Breast epithelium (tissue), 3 donors: ENCODE measurements at regions not wholly inside any gene's neighbourhood (a gene's known extent, or its start where the extent isn't known, plus 50 kb on each side); places are given as distances from the start of the nearest gene placed in this dataset.

ENCODE experiments used
- POLR2A ChIP-seq: fragments of 450-650 bp; IDR thresholded peaks from one replicate; pipeline ENCODE4 v1.6.1; 2016; ENCODE audit warnings: antibody characterized with exemption, mild to moderate bottlenecking, moderate library complexity
- POLR2AphosphoS5 ChIP-seq, 3 donors: sonication (generic); formaldehyde crosslinking; IDR thresholded peaks; one replicate each; pipeline ENCODE4 v1.6.1; 2017; ENCODE audit warnings: antibody characterized with exemption in 3 of 3
- TF ChIP-seq, protein P1 (sequence below), 3 donors: fragments of 450-650 bp; IDR thresholded peaks; one replicate each; pipeline ENCODE4 v1.5.1; 2016 to 2017; ENCODE audit warnings: antibody characterized with exemption in 3 of 3, mild to moderate bottlenecking in 3 of 3, moderate library complexity in 3 of 3

DNA sequence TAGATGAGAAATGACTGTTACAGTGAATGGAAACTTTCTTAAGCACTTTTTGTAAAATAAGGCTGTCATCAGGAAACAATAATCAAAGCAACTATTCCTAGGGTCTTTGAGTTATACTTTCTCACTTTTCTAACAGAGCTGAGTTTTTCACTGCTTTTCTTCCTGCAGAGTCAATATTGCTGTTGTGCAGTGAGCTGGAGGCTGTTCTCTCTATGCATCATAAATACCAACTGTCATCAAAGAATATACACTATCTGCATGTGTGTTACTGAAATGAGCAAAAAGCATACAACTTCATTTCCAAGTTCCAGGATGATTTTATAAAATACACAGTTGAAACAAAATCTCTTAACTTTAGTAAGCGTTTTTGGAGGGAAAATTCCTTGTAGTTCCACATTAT is 110.4 kb upstream of the CPSF6 start:
- TF ChIP-seq, protein P1, sequence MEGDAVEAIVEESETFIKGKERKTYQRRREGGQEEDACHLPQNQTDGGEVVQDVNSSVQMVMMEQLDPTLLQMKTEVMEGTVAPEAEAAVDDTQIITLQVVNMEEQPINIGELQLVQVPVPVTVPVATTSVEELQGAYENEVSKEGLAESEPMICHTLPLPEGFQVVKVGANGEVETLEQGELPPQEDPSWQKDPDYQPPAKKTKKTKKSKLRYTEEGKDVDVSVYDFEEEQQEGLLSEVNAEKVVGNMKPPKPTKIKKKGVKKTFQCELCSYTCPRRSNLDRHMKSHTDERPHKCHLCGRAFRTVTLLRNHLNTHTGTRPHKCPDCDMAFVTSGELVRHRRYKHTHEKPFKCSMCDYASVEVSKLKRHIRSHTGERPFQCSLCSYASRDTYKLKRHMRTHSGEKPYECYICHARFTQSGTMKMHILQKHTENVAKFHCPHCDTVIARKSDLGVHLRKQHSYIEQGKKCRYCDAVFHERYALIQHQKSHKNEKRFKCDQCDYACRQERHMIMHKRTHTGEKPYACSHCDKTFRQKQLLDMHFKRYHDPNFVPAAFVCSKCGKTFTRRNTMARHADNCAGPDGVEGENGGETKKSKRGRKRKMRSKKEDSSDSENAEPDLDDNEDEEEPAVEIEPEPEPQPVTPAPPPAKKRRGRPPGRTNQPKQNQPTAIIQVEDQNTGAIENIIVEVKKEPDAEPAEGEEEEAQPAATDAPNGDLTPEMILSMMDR (IDR thresholded peaks at IDR 0.05), result no peak
- TF ChIP-seq POLR2A, result no peak
- no peak for TF ChIP-seq POLR2AphosphoS5 (IDR thresholded peaks at IDR 0.05)
